SK-N-MC (cell line): ENCODE measurements at regions not wholly inside any gene's neighbourhood (a gene's known extent, or its start where the extent isn't known, plus 50 kb on each side); places are given as distances from the start of the nearest gene placed in this dataset.

Experiments used
- EZH2 ChIP-seq: fragments of 200-600 bp; sonication (generic); IDR thresholded peaks from one replicate; pipeline ENCODE4 v1.6.1; 2017; ENCODE audit warnings: antibody characterized with exemption
- POLR2AphosphoS5 ChIP-seq: IDR thresholded peaks from 2 replicates; pipeline ENCODE4 v1.6.1; 2012; ENCODE audit warnings: mild to moderate bottlenecking, low read depth, low read length, borderline replicate concordance

DNA sequence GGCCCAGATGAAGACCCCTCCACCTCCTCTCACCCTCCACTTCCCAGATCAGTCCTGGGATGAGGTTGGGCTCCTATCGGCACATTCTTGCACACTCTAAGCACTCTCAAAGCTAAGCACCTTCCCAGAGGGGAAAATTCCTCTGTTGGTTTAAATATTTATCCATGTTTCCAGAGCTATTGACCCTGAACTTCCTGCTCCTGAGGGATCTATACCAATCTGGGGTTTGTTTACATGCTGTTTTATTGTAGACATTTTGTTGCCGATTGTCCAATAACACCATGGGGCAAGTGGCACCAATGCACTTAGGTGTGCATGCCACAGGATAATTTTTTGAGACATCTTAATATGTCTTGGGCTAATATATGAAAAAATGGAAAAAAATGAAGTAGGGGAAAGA, 476.2 kb downstream of the SLC4A3 start:
- TF ChIP-seq POLR2AphosphoS5 = no peak
- TF ChIP-seq EZH2 = no peak
